Stimulated activated CD4-positive, alpha-beta T cell treated with anti-CD3 and anti-CD28 coated beads, Interleukin-2, amount 100 ng/mL, for 4 hours (primary cell): ENCODE measurements at regions not wholly inside any gene's neighbourhood (a gene's known extent, or its start where the extent isn't known, plus 50 kb on each side); places are given as distances from the start of the nearest gene placed in this dataset.

Experiments used
- DNase-seq: peaks from one replicate; pipeline ENCODE4 v3.0.0-alpha.2; 2020; ENCODE audit warnings: low read depth

GRCh38 chr10:10520491-10521385 lies 496.9 kb upstream of the CELF2 start:
- DNase-seq = no peak

- no peak for DNase-seq
Measured at GRCh38 chr10:10526846-10527245, 490.8 kb upstream of the CELF2 start.

- DNase-seq = no peak
Measured at GRCh38 chr10:10527861-10528562, 489.7 kb upstream of the CELF2 start.

GRCh38 chr10:10528563-10528910 lies 489.1 kb upstream of the CELF2 start:
- no peak for DNase-seq

GRCh38 chr10:10530313-10530712 lies 487.4 kb upstream of the CELF2 start:
- no peak for DNase-seq

- no peak for DNase-seq
Measured at GRCh38 chr10:10532236-10532635, 485.4 kb upstream of the CELF2 start.

- no peak for DNase-seq
Measured at GRCh38 chr10:10532826-10533225, 484.8 kb upstream of the CELF2 start.

- no peak for DNase-seq
Measured at GRCh38 chr10:10533437-10533836, 484.2 kb upstream of the CELF2 start.

GRCh38 chr10:10538326-10538725 lies 479.3 kb upstream of the CELF2 start:
- no peak for DNase-seq

- no peak for DNase-seq
Measured at GRCh38 chr10:10540398-10540797, 477.3 kb upstream of the CELF2 start.

- DNase-seq = no peak
Measured at GRCh38 chr10:10542477-10542876, 475.2 kb upstream of the CELF2 start.

GRCh38 chr10:10544890-10545289 lies 472.8 kb upstream of the CELF2 start:
- DNase-seq = no peak

- no peak for DNase-seq
Measured at GRCh38 chr10:10545771-10546170, 471.9 kb upstream of the CELF2 start.

GRCh38 chr10:10551596-10552301 lies 465.9 kb upstream of the CELF2 start:
- DNase-seq = no peak

GRCh38 chr10:10552948-10553347 lies 464.7 kb upstream of the CELF2 start:
- DNase-seq = no peak

GRCh38 chr10:10564081-10564794 lies 453.4 kb upstream of the CELF2 start:
- DNase-seq = no peak

GRCh38 chr10:10576937-10577336 lies 440.7 kb upstream of the CELF2 start:
- DNase-seq = no peak

GRCh38 chr10:10579709-10580108 lies 438.0 kb upstream of the CELF2 start:
- DNase-seq = no peak

- no peak for DNase-seq
Measured at GRCh38 chr10:10584161-10584560, 433.5 kb upstream of the CELF2 start.

- DNase-seq = no peak
Measured at GRCh38 chr10:10587744-10588393, 429.8 kb upstream of the CELF2 start.

GRCh38 chr10:10589540-10590303 lies 427.9 kb upstream of the CELF2 start:
- no peak for DNase-seq
